ENCODE measurements at regions not wholly inside any gene's neighbourhood (a gene's known extent, or its start where the extent isn't known, plus 50 kb on each side); places are given as distances from the start of the nearest gene placed in this dataset.

DNA sequence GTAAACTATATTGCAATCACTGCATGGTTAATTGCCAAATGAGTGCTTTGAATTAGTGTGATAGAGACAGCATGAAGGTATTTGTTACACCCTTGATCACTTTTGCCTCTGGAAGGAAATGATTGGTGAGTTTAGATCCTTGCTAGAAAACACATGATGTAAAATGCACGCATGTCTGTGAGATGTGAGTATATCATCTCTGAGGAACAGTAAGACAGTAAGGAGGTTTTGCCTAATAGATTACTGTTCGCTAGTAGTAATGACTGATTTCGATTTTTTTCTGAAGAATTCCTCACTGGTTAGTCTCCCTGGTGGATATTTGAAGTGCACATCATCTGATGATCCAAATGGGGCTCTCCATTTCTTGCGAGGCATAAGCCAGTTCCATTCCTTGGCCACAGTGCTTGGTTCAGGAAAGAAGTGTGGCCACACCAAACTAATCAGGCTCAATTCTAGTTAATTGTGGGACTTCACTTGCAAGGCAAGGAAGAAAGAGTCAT lies 156.4 kb upstream of the ADRA1B start:
- Histone ChIP-seq H3K79me2 (ENCODE audit: insufficient read depth, low read depth) (no peaks in the 10 kb centered on the region), H2AFZ (ENCODE audit: low read depth) (no peak overlapping the region), H3K4me2 (no peak overlapping the region)

GRCh38 chr5:159762921-159763320 lies 153.4 kb upstream of the ADRA1B start:
- TF ChIP-seq CTCF (conservative IDR thresholded peaks at IDR 0.05; ENCODE audit: low read depth, low read length), result no peak
- Histone ChIP-seq H2AFZ (ENCODE audit: low read depth) (no peak overlapping the region), H3K27ac (no peak overlapping the region)

More for the DNA sequence above, 156.4 kb upstream of the ADRA1B start:
- Histone ChIP-seq H3K4me1 (ENCODE audit: low read depth, poor library complexity, severe bottlenecking) (no peaks in the 10 kb centered on the region), H3K27me3 (ENCODE audit: insufficient read depth, low read depth) (no peaks in the 10 kb centered on the region), H4K20me1 (ENCODE audit: insufficient read depth) (no peaks in the 10 kb centered on the region), H3K27ac (no peak overlapping the region), H3K4me3 (IDR thresholded peaks at IDR 0.05; ENCODE audit: insufficient read depth, low read depth, low read length) (no peak overlapping the region), H3K36me3 (ENCODE audit: insufficient read depth) (no peaks in the 10 kb centered on the region), H3K9ac (no peak overlapping the region)
- TF ChIP-seq CTCF (conservative IDR thresholded peaks at IDR 0.05; ENCODE audit: low read depth, low read length), result no peak

DNA sequence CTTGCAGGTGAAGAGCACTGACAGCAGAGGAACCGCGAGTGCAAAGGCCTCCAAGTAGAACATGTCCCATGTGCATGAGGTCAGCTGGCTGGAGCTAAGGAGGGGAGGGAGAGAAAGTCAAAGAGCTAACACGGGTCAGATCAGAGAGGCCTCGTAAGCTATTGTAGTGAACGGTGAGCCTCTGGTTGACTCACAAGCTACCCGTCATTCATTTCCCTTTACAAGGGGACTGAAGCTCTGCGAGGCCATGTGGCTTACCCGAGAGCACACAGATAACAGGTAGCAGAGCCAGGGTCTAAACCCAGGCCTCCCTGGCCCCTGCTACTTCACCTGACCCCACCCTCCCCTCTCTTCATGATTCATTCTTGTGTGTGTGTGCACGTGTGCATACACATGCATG lies 152.7 kb upstream of the ADRA1B start:
- no peak overlapping the region for H3K27ac ChIP-seq
- H3K36me3 ChIP-seq (ENCODE audit: insufficient read depth), result no peaks in the 10 kb centered on the region
- no peaks in the 10 kb centered on the region for H3K79me2 ChIP-seq (ENCODE audit: insufficient read depth, low read depth)
- no peak overlapping the region for H3K4me3 ChIP-seq (IDR thresholded peaks at IDR 0.05; ENCODE audit: insufficient read depth, low read depth, low read length)
- H2AFZ ChIP-seq (ENCODE audit: low read depth), result no peak overlapping the region
- no peak for TF ChIP-seq CTCF (conservative IDR thresholded peaks at IDR 0.05; ENCODE audit: low read depth, low read length)
- no peaks in the 10 kb centered on the region for H3K27me3 ChIP-seq (ENCODE audit: insufficient read depth, low read depth)
- no peaks in the 10 kb centered on the region for H3K4me1 ChIP-seq (ENCODE audit: low read depth, poor library complexity, severe bottlenecking)
- H4K20me1 ChIP-seq (ENCODE audit: insufficient read depth), result no peaks in the 10 kb centered on the region
- H3K9ac ChIP-seq, result no peak overlapping the region
- H3K4me2 ChIP-seq, result no peak overlapping the region

More at GRCh38 chr5:159762921-159763320, 153.4 kb upstream of the ADRA1B start:
- Histone ChIP-seq H3K4me2 (no peak overlapping the region), H4K20me1 (ENCODE audit: insufficient read depth) (no peaks in the 10 kb centered on the region), H3K79me2 (ENCODE audit: insufficient read depth, low read depth) (no peaks in the 10 kb centered on the region), H3K27me3 (ENCODE audit: insufficient read depth, low read depth) (no peaks in the 10 kb centered on the region), H3K4me1 (ENCODE audit: low read depth, poor library complexity, severe bottlenecking) (no peaks in the 10 kb centered on the region), H3K4me3 (IDR thresholded peaks at IDR 0.05; ENCODE audit: insufficient read depth, low read depth, low read length) (no peak overlapping the region), H3K36me3 (ENCODE audit: insufficient read depth) (no peaks in the 10 kb centered on the region), H3K9ac (no peak overlapping the region)

DNA sequence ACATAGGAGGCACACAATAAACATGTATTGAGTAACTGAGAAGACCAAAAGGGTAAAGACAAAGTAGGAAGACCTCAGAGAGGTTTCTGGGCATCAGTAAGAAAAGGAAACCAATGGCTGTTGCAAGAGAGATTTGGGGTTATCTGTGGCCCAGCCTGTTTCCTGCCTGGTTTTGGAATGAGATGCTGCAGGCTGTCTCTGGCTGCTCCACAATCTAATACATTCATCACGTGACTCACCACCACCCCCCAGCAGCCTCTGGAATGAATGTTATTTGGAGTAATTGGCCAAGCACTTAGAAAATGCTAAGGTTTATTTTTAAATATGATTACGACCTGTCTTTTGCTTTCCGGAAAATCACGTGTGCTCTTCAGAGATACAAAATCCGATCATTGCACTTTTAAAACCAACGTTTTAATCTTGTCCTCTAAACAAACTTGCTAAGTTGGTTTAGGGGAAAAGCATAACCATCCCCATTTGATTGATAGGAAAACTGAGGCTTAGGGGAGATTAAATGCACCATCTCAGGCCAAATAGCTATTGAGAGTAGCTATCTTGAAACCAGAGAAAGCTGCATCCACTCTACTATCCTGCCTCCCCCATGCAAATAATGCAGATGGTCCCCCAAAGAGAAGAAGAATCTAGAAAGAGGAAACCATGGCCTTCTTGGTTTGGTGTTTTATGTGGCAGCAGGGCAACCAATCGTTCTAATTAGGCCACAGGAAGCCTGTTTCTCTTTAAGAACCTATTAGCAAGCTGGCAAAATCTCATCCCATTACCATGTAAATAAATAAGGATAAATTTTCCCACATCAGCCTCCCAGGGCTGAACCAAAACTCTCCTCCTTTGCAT lies 151.8 kb upstream of the ADRA1B start:
- H3K4me2 ChIP-seq, result no peak overlapping the region
- H3K27me3 ChIP-seq (ENCODE audit: insufficient read depth, low read depth), result no peaks in the 10 kb centered on the region
- no peak overlapping the region for H3K4me3 ChIP-seq (IDR thresholded peaks at IDR 0.05; ENCODE audit: insufficient read depth, low read depth, low read length)
- no peak overlapping the region for H3K9ac ChIP-seq
- H3K79me2 ChIP-seq (ENCODE audit: insufficient read depth, low read depth), result no peaks in the 10 kb centered on the region
- no peaks in the 10 kb centered on the region for H3K4me1 ChIP-seq (ENCODE audit: low read depth, poor library complexity, severe bottlenecking)
- no peak overlapping the region for H3K27ac ChIP-seq
- TF ChIP-seq CTCF (conservative IDR thresholded peaks at IDR 0.05; ENCODE audit: low read depth, low read length), result no peak
- H4K20me1 ChIP-seq (ENCODE audit: insufficient read depth), result no peaks in the 10 kb centered on the region
- H2AFZ ChIP-seq (ENCODE audit: low read depth), result no peak overlapping the region
- H3K36me3 ChIP-seq (ENCODE audit: insufficient read depth), result no peaks in the 10 kb centered on the region

All from KMS-11 (cell line).